Heart left ventricle (tissue), 16 donors: ENCODE measurements at regions not wholly inside any gene's neighbourhood (a gene's known extent, or its start where the extent isn't known, plus 50 kb on each side); places are given as distances from the start of the nearest gene placed in this dataset.

Source experiments
- ATAC-seq, 4 donors: fragments of 200-7000 bp; cut with Tn5 transposase; one replicate each; pipeline ENCODE4 v1.9.1; 2020 to 2022; ENCODE audit warnings: moderate library complexity in 4 of 4, mild to moderate bottlenecking in 3 of 4, moderate number of reproducible peaks in 1 of 4
- DNase-seq, 5 donors: peaks; one replicate each; pipeline ENCODE4 v3.0.0-alpha.2; 2020
- H3K27ac ChIP-seq, 12 donors: fragments of 200-600 bp; sonication (generic) in 4 of 12; one replicate each; pipeline versions ENCODE4 v1.5.0 to v1.8.0; 2016 to 2022; ENCODE audit warnings: mild to moderate bottlenecking in 2 of 12
- H3K27me3 ChIP-seq, 9 donors: fragments of 200-600 bp; sonication (generic) in 2 of 9; one replicate each; pipeline versions ENCODE4 v1.5.1 to v1.8.0; 2016 to 2022; ENCODE audit warnings: mild to moderate bottlenecking in 3 of 9
- H3K36me3 ChIP-seq, 9 donors: fragments of 200-600 bp; sonication (generic) in 2 of 9; one replicate each; pipeline versions ENCODE4 v1.5.0 to v1.8.0; 2018 to 2022; ENCODE audit warnings: mild to moderate bottlenecking in 2 of 9
- H3K4me1 ChIP-seq, 12 donors: fragments of 200-600 bp; sonication (generic) in 4 of 12; one replicate each; pipeline versions ENCODE4 v1.5.0 to v1.8.0; 2016 to 2022; ENCODE audit warnings: mild to moderate bottlenecking in 3 of 12
- H3K4me3 ChIP-seq, 12 donors: fragments of 200-600 bp; sonication (generic) in 4 of 12; one replicate each; pipeline versions ENCODE4 v1.5.0 to v1.8.0; 2017 to 2022; ENCODE audit warnings: mild to moderate bottlenecking in 9 of 12, moderate library complexity in 4 of 12
- H3K9me3 ChIP-seq, 12 donors: fragments of 200-600 bp; sonication (generic) in 4 of 12; one replicate each; pipeline versions ENCODE4 v1.5.0 to v1.8.0; 2016 to 2022; ENCODE audit warnings: mild to moderate bottlenecking in 1 of 12
- CTCF ChIP-seq, 12 donors: fragments of 200-600 bp; sonication (generic) in 4 of 12; IDR thresholded peaks; one replicate each; pipeline versions ENCODE4 v1.5.0 to v1.8.0; 2018 to 2022; ENCODE audit warnings: antibody characterized with exemption in 12 of 12, mild to moderate bottlenecking in 5 of 12
- POLR2A ChIP-seq, 2 donors: fragments of 450-650 bp; IDR thresholded peaks; one replicate each; pipeline ENCODE4 v1.6.1; 2017; ENCODE audit warnings: antibody characterized with exemption in 2 of 2, mild to moderate bottlenecking in 2 of 2, moderate library complexity in 2 of 2
- WGBS, 4 donors: extraction: QIAGEN DNeasy Blood & Tissue Kit in 2 of 4; methylation state at CpG; one replicate each; pipeline versions ENCODE4 v1.1.5 to v1.1.7; 2013 to 2018; 5-methylcytosine and 5-hydroxymethylcytosine counted together
- intact Hi-C, 10 donors: fragments of 100-400 bp; cut with DNase I; formaldehyde crosslinking; loops; one replicate each; pipeline versions ENCODE4 v1.11.1 to v1.14.2; 2022
- donor health status: ischemic (EF 13 %, LVEDD 7.1; RV severe dilation, severe dysfunction).
- donor health status: healthy with polysubstance abuse.
- donor health status: DM: no; HTN: yes; CAD: no.
- donor health status: DM: no; HTN: no; CAD: no.
- donor health status: ischemic (EF 25% LVEDD 6.9; RV normal size, moderate dysfunction).
- donor health status: ischemic (EF 25% LVEDD 5.7; RV mildly dilated, moderate dysfunction).
- donor health status: healthy.
- donor health status: DM: yes; HTN: yes; CAD: no.
- donor health status: ischemic (EF 35%, LVEDD 5.7; RV mildly dilated, moderate dysfunction).
- donor health status: nonischemic (EF 11% LVEDD 7.7; RV severe dilation, severe dysfunction).
- donor health status: DM: yes; HTN: yes; CAD: no.
- donor health status: PGD.
- donor health status: ischemic (EF 29% LVEDD 5.4; RV normal size, mild dysfunction).
- donor health status: nonischemic (EF 23%, LVEDD 6.1; RV moderate dilation, normal function).

DNA sequence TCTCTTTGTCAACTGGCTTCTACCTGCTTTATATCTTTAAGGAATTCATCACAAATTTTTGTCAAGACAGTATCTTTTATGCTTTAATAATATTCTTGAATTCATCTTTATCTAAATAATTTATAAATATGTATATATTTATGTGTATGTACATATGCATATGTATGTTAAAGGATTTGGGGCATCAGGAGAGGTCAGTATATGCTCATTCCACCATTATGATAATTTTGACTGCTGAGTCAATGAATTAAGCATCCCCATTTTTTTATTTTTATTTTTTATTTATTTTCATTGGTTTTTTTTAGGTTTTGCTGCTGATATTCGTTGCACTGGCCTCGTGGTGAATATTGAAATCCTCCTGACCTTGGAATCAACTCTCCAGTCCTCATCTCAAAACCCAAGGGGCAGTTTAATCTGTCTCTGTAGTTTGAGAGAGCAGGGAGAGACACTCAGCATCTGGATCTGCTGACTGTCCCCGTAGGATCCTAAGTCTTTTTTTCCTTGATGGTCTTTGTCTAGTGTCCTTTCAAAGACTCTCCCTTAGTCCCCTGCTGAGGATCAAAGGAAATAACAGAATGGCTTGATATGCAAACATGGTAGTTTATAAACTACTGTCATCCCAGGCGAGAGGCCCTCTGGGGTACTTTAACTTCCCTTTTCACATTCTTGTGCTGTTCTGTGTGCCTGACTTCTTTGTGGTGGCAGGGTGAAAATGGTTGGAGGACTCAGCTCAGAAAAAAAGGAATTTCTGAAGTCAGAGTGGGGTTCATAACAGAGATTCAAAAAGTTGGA is 218.7 kb downstream of the DIO2 start:
- TF ChIP-seq POLR2A (IDR thresholded peaks at IDR 0.05) (no peak), CTCF (IDR thresholded peaks at IDR 0.05) (no peak)
- WGBS, 4 donors = 19 to 22% (median 20%) methylated on average over 4 of the region's 4 CpGs
- Histone ChIP-seq H3K27ac (no peak overlapping the region), H3K4me3 (no peak overlapping the region), H3K27me3 (no peaks in the 10 kb centered on the region), H3K9me3 (no peaks in the 10 kb centered on the region), H3K36me3 (no peaks in the 10 kb centered on the region), H3K4me1 (no peaks in the 10 kb centered on the region)
- DNase-seq = no peak
- no peak for ATAC-seq
- intact Hi-C loops = no loop called here

DNA sequence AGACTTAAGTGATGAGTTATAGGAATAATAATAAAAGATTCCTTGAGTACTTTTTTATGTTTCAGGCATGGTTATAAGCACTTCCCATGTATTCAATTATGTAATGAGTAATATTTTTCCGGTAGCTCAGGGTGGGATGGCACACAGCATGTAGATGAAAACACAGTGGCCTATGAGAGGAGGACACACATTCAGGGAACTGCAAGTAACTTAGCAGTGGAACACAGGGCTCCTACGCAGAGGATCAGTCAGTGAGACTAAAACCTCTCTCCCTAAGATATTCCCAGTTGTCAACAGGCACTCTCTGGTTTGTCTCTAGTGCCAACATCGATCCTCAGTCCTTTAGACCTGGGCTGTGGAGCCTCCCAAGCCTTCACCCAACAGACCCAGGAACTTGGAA is 219.4 kb downstream of the DIO2 start:
- no peak for ATAC-seq
- no peaks in the 10 kb centered on the region for H3K4me1 ChIP-seq
- no peaks in the 10 kb centered on the region for H3K9me3 ChIP-seq
- no peaks in the 10 kb centered on the region for H3K36me3 ChIP-seq
- intact Hi-C loops = no loop called here
- H3K4me3 ChIP-seq = no peak overlapping the region
- no peak overlapping the region for H3K27ac ChIP-seq
- TF ChIP-seq CTCF (IDR thresholded peaks at IDR 0.05) (no peak), POLR2A (IDR thresholded peaks at IDR 0.05) (no peak)
- no peaks in the 10 kb centered on the region for H3K27me3 ChIP-seq
- no peak for DNase-seq
- WGBS, 4 donors = 71 to 75% (median 73%) methylated on average over 3 of the region's 3 CpGs

DNA sequence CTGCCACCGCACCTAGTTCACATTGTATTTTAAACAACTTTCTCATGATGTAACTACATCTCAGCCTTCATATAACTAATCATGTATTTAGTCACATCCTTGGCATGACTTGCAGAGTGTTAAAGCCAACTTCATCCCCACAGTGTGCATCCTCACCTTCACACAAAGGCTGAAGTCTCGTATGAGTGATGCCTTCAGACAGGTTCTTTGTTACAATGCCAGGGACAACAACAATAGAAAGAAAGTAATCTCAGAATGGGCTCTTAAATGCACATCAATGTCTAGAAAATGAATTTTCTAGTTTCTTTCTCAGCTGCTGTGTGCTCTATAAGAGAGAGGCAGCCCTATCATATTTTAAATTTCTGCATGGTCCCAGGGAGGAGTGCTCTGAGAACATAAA is 221.3 kb downstream of the DIO2 start:
- intact Hi-C loops = no loop called here
- Histone ChIP-seq H3K4me1 (no peaks in the 10 kb centered on the region), H3K9me3 (peaks cover 0 to 7% (median 0%) of the 10 kb centered on the region in 12 donors), H3K27me3 (no peaks in the 10 kb centered on the region), H3K36me3 (no peaks in the 10 kb centered on the region), H3K27ac (no peak overlapping the region), H3K4me3 (no peak overlapping the region)
- ATAC-seq (no peak), DNase-seq (no peak)
- 62 to 86% (median 74%) methylated on average over 2 of the region's 2 CpGs for WGBS, 4 donors
- TF ChIP-seq POLR2A (IDR thresholded peaks at IDR 0.05) (no peak), CTCF (IDR thresholded peaks at IDR 0.05) (no peak)

DNA sequence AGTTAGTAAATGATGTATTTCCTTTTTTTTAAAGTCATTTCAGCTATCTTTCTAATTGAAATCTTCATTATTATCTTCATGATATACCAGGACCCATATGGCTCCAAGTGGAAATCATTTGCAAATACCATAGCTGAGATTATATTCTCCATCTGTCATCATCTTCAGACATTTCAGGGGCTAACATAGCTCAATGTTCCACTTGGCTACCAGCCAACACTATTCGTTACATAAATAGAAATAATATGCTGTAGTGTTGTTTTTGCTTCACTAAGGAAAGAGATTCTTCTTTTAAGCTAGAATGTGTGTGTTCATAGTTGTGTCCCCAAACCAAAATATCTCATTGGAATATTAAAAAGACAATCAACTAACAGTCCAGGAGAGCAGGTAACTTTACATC is 225.1 kb downstream of the DIO2 start:
- DNase-seq (no peak), ATAC-seq (no peak)
- Histone ChIP-seq H3K9me3 (peaks cover 0 to 7% (median 0%) of the 10 kb centered on the region in 12 donors), H3K27ac (no peak overlapping the region), H3K4me1 (no peaks in the 10 kb centered on the region), H3K4me3 (no peak overlapping the region), H3K36me3 (no peaks in the 10 kb centered on the region), H3K27me3 (no peaks in the 10 kb centered on the region)
- WGBS, 4 donors = 26 to 31% (median 29%) methylated on average over 1 of the region's 1 CpG
- intact Hi-C loops = no loop called here
- TF ChIP-seq CTCF (IDR thresholded peaks at IDR 0.05) = no peak
